ENCODE measurements at regions not wholly inside any gene's neighbourhood (a gene's known extent, or its start where the extent isn't known, plus 50 kb on each side); places are given as distances from the start of the nearest gene placed in this dataset.

DNA sequence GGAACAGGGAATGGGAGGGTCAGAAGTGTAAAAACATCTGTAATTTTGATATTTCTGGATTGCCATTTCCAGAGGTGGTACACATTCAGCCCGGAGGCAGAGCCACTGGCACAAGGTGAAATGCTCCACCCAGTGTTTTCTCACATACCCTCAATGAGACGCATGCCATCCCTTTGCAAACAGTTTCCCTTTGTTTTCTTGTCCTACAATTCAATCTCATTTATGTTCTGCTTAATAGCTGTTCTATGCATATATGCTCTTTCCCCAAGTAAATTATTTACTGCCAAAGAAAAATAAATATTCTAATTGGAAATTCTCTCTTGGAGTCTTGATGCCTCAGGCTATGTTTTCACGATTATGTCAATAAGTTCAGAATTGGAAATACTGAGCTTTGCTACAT, 369.7 kb upstream of the AKR1E2 start:
- H3K9me3 ChIP-seq (ENCODE audit: low read depth), result no peaks in the 10 kb centered on the region
- no peaks in the 10 kb centered on the region for H3K27me3 ChIP-seq (replicated peaks; ENCODE audit: insufficient read depth)
- no peak overlapping the region for H3K4me3 ChIP-seq
- no peaks in the 10 kb centered on the region; the same call in 1 of the 2 replicates for H3F3A ChIP-seq (ENCODE audit: insufficient read depth)
- no peak overlapping the region for H3K27ac ChIP-seq
- no peaks in the 10 kb centered on the region for H3K9me2 ChIP-seq (ENCODE audit: insufficient read depth)
- H3K4me1 ChIP-seq (ENCODE audit: insufficient read depth), result peaks cover 6% of the 10 kb centered on the region
- no peak for TF ChIP-seq EZH2 (IDR thresholded peaks at IDR 0.05; ENCODE audit: insufficient read depth, poor library complexity, severe bottlenecking)
- TF ChIP-seq EZH2phosphoT487 (IDR thresholded peaks at IDR 0.05; ENCODE audit: insufficient read depth, low read depth), result no peak
- H3K79me2 ChIP-seq (ENCODE audit: insufficient read depth), result no peaks in the 10 kb centered on the region
- 53 to 56% methylated on average over 3 of the region's 3 CpGs for WGBS, 2 experiments (ENCODE audit: low coverage in 1 of 2, low lambda C conversion rate in 2 of 2, missing lambda C conversion rate in 2 of 2)
- no peak overlapping the region for H3K4me2 ChIP-seq (ENCODE audit: unreplicated experiment)
- in situ Hi-C loops (cut with MboI), result no loop called here
- H3K36me3 ChIP-seq (ENCODE audit: low read depth), result no peaks in the 10 kb centered on the region
- H3K9ac ChIP-seq, result no peak overlapping the region
- DNase-seq, result no peak
- H2AFZ ChIP-seq, result no peak overlapping the region
- no peaks in the 10 kb centered on the region for H4K20me1 ChIP-seq (ENCODE audit: insufficient read depth)

DNA sequence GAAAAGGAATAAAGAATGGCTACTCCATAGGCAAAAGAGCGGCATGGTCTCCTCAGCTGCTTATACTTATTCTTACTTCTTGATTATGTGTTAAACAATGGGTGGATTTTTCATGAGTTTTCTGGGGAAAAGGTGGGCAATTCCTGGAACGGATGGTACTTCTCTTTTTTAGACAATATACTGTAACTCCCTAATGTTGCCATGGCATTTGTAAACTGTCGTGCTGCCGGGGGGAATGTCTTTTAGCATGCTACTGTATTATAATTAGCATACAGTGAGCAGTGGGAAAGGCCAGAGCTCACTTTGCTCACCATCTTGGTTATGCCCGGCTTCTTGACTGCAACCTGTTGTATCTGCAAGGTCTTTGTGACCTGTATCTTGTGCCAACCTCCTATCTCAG, 372.1 kb upstream of the AKR1E2 start:
- WGBS, 2 experiments (ENCODE audit: low coverage in 1 of 2, low lambda C conversion rate in 2 of 2, missing lambda C conversion rate in 2 of 2), result 84 to 92% methylated on average over 5 of the region's 5 CpGs
- H3K27me3 ChIP-seq (replicated peaks; ENCODE audit: insufficient read depth), result no peaks in the 10 kb centered on the region
- in situ Hi-C loops (cut with MboI), result no loop called here

GRCh38 chr10:4453276-4453675, 372.7 kb upstream of the AKR1E2 start:
- in situ Hi-C loops (cut with MboI), result no loop called here
- Histone ChIP-seq H3K9me3 (ENCODE audit: low read depth) (no peaks in the 10 kb centered on the region), H3K4me3 (no peak overlapping the region), H3K27me3 (replicated peaks; ENCODE audit: insufficient read depth) (no peaks in the 10 kb centered on the region), H3K27ac (no peak overlapping the region), H2AFZ (no peak overlapping the region), H3K4me2 (ENCODE audit: unreplicated experiment) (no peak overlapping the region), H3F3A (ENCODE audit: insufficient read depth) (peaks cover 6% of the 10 kb centered on the region), H3K79me2 (ENCODE audit: insufficient read depth) (no peaks in the 10 kb centered on the region), H3K9me2 (ENCODE audit: insufficient read depth) (no peaks in the 10 kb centered on the region), H3K36me3 (ENCODE audit: low read depth) (no peaks in the 10 kb centered on the region), H3K4me1 (ENCODE audit: insufficient read depth) (peaks cover 13% of the 10 kb centered on the region), H4K20me1 (ENCODE audit: insufficient read depth) (no peaks in the 10 kb centered on the region), H3K9ac (no peak overlapping the region)
- TF ChIP-seq EZH2phosphoT487 (IDR thresholded peaks at IDR 0.05; ENCODE audit: insufficient read depth, low read depth) (no peak), EZH2 (IDR thresholded peaks at IDR 0.05; ENCODE audit: insufficient read depth, poor library complexity, severe bottlenecking) (no peak)
- WGBS, 2 experiments (ENCODE audit: low coverage in 1 of 2, low lambda C conversion rate in 2 of 2, missing lambda C conversion rate in 2 of 2), result 90 to 91% methylated on average over 8 of the region's 8 CpGs
- DNase-seq, result no peak

More for the DNA sequence above, 372.1 kb upstream of the AKR1E2 start:
- no peaks in the 10 kb centered on the region for H3K9me2 ChIP-seq (ENCODE audit: insufficient read depth)
- H3K36me3 ChIP-seq (ENCODE audit: low read depth), result no peaks in the 10 kb centered on the region
- peaks cover 6% of the 10 kb centered on the region for H3F3A ChIP-seq (ENCODE audit: insufficient read depth)
- no peak overlapping the region for H3K9ac ChIP-seq
- no peak overlapping the region for H3K27ac ChIP-seq
- DNase-seq, result no peak
- peaks cover 13% of the 10 kb centered on the region for H3K4me1 ChIP-seq (ENCODE audit: insufficient read depth)
- no peaks in the 10 kb centered on the region for H3K79me2 ChIP-seq (ENCODE audit: insufficient read depth)
- H4K20me1 ChIP-seq (ENCODE audit: insufficient read depth), result no peaks in the 10 kb centered on the region
- H3K4me2 ChIP-seq (ENCODE audit: unreplicated experiment), result no peak overlapping the region
- no peak overlapping the region for H3K4me3 ChIP-seq
- TF ChIP-seq EZH2 (IDR thresholded peaks at IDR 0.05; ENCODE audit: insufficient read depth, poor library complexity, severe bottlenecking) (no peak), EZH2phosphoT487 (IDR thresholded peaks at IDR 0.05; ENCODE audit: insufficient read depth, low read depth) (no peak)
- no peaks in the 10 kb centered on the region for H3K9me3 ChIP-seq (ENCODE audit: low read depth)
- H2AFZ ChIP-seq, result no peak overlapping the region

DNA sequence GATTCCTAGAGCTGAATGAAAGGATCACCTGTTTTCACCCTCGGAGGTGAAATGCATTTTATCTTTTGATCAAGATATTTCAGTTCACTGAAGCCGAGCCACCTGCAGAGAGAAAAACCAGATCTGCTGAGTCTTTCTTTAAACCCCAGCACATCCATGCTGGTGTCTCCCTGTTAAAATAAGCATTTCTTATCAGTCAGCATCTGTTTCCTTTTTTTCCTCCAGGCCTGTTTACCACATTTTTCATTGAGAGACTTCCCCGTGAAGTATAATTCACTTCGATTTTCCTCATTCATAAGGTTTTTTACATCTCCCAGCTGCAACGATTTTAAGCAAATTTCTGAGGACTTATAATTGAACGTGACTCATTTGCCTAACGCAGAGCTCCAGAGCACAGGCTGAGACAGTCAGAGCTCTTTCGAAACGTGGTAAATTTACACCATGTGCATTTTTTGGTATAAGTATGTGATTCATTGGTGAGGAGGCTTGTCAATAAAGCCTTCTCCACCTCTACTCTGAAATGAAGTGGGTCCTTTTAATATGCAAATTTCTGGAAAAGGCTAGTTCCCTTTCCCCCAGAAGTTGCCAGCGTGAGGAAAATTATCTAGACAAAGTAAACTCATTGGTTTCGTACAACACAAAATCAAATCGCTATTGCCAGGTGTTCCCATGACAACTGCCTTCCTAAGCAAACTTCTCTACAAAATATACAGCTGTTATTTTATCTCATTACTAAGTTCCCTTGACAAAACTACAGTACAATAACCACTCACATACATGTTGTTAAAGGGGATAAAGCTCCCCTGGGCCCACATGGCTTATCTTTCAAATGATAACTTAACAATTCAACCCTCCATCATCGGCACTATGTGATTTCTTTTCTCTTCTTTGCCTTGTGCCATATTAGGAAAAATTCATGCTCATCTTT, 374.8 kb upstream of the AKR1E2 start:
- Histone ChIP-seq H3K9me3 (ENCODE audit: low read depth) (no peaks in the 10 kb centered on the region), H3F3A (ENCODE audit: insufficient read depth) (peaks cover 6% of the 10 kb centered on the region), H3K9me2 (ENCODE audit: insufficient read depth) (no peaks in the 10 kb centered on the region), H3K9ac (peak overlapping the region; percentile 60), H3K36me3 (ENCODE audit: low read depth) (no peaks in the 10 kb centered on the region), H3K4me2 (ENCODE audit: unreplicated experiment) (peak overlapping the region; percentile 70), H3K27me3 (replicated peaks; ENCODE audit: insufficient read depth) (no peaks in the 10 kb centered on the region), H3K4me3 (peak overlapping the region; percentile 61), H2AFZ (peak overlapping the region; percentile 59), H3K79me2 (ENCODE audit: insufficient read depth) (no peaks in the 10 kb centered on the region), H3K27ac (peak overlapping the region; percentile 68), H3K4me1 (ENCODE audit: insufficient read depth) (peaks cover 13% of the 10 kb centered on the region), H4K20me1 (ENCODE audit: insufficient read depth) (no peaks in the 10 kb centered on the region)
- DNase-seq, result peak; percentile 94
- 13% methylated on average over 13 of the region's 13 CpGs for WGBS, 2 experiments (ENCODE audit: low coverage in 1 of 2, low lambda C conversion rate in 2 of 2, missing lambda C conversion rate in 2 of 2)
- in situ Hi-C loops (cut with MboI), result no loop called here
- TF ChIP-seq EZH2phosphoT487 (IDR thresholded peaks at IDR 0.05; ENCODE audit: insufficient read depth, low read depth) (no peak), EZH2 (IDR thresholded peaks at IDR 0.05; ENCODE audit: insufficient read depth, poor library complexity, severe bottlenecking) (no peak)
